Umbilical cord (tissue), 1 donor: ENCODE measurements at regions not wholly inside any gene's neighbourhood (a gene's known extent, or its start where the extent isn't known, plus 50 kb on each side); places are given as distances from the start of the nearest gene placed in this dataset.
A peak's percentile ranks its signal among the peaks of the same experiment; 100 is the strongest.
"Not testable (repeated sequence)": the region's sequence is repeated elsewhere in the genome, so short reads cannot be mapped to it uniquely, and the experiment has no call there.

Source experiments
- DNase-seq: peaks from one replicate; pipeline ENCODE4 v3.0.0-alpha.2; 2015; ENCODE audit warnings: low spot score

- DNase-seq = no peak
These were observed 258.6 kb upstream of the AGTR2 start for GRCh38 chrX:115911967-115912366.

GRCh38 chrX:115912372-115912897 is 258.1 kb upstream of the AGTR2 start:
- no peak for DNase-seq

- DNase-seq = no peak
These were observed 257.0 kb upstream of the AGTR2 start for GRCh38 chrX:115913575-115913974.

- not testable (repeated sequence) for DNase-seq
These were observed 254.9 kb upstream of the AGTR2 start for GRCh38 chrX:115915625-115916024.

GRCh38 chrX:115929480-115929879 is 241.1 kb upstream of the AGTR2 start:
- DNase-seq = no peak

GRCh38 chrX:115936008-115936407 is 234.5 kb upstream of the AGTR2 start:
- no peak for DNase-seq

- no peak for DNase-seq
These were observed 231.5 kb upstream of the AGTR2 start for GRCh38 chrX:115939070-115939469.

GRCh38 chrX:115939636-115940160 is 230.8 kb upstream of the AGTR2 start:
- no peak for DNase-seq

GRCh38 chrX:115940348-115940747 is 230.2 kb upstream of the AGTR2 start:
- DNase-seq = no peak

GRCh38 chrX:115940888-115941332 is 229.6 kb upstream of the AGTR2 start:
- peak; percentile 42 for DNase-seq

GRCh38 chrX:115941388-115941787 is 229.2 kb upstream of the AGTR2 start:
- DNase-seq = no peak

- DNase-seq = no peak
These were observed 224.5 kb upstream of the AGTR2 start for GRCh38 chrX:115946059-115946458.

- DNase-seq = no peak
These were observed 222.3 kb upstream of the AGTR2 start for GRCh38 chrX:115948018-115948923.

GRCh38 chrX:115949900-115950822 is 220.4 kb upstream of the AGTR2 start:
- no peak for DNase-seq

- DNase-seq = no peak
These were observed 218.0 kb upstream of the AGTR2 start for GRCh38 chrX:115952417-115953092.

- no peak for DNase-seq
These were observed 212.6 kb upstream of the AGTR2 start for GRCh38 chrX:115957862-115958490.

GRCh38 chrX:115958687-115959359 is 211.7 kb upstream of the AGTR2 start:
- no peak for DNase-seq

GRCh38 chrX:115960440-115961084 is 210.0 kb upstream of the AGTR2 start:
- no peak for DNase-seq

- DNase-seq = peak; percentile 40
These were observed 203.6 kb upstream of the AGTR2 start for GRCh38 chrX:115966920-115967319.
